GM18511 (cell line): ENCODE measurements at regions not wholly inside any gene's neighbourhood (a gene's known extent, or its start where the extent isn't known, plus 50 kb on each side); places are given as distances from the start of the nearest gene placed in this dataset.

ENCODE experiments used
- ATAC-seq: cut with Tn5 transposase; IDR thresholded peaks from one replicate; pipeline ENCODE4 v1.9.1; 2021; ENCODE audit warnings: mild to moderate bottlenecking, moderate library complexity; ENCODE audit not compliant: unreplicated experiment

- no peak for ATAC-seq
These were observed 1631.4 kb upstream of the TENM4 start for GRCh38 chr11:81072273-81072672.

DNA sequence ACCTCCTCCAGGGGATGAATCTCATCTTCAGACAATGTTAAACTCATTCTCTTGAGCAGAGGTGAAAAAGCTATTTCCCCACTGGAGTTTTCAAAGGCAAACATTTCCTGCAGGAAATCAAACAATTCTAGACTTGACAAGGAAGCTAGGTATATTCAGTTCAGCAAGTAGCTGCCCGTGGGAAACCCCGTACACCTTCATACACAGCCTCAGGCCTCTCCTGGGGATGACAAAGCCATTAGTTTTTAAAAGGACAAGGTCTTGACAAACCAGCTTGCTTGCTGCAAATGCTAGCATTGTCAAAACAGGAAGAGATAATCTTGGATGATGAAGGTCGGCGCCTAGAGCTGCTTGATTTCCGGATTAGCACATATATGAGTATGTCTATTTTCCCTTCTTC lies 1630.8 kb upstream of the TENM4 start:
- ATAC-seq = no peak

GRCh38 chr11:81070948-81071347 lies 1630.1 kb upstream of the TENM4 start:
- peak; percentile 94 for ATAC-seq

DNA sequence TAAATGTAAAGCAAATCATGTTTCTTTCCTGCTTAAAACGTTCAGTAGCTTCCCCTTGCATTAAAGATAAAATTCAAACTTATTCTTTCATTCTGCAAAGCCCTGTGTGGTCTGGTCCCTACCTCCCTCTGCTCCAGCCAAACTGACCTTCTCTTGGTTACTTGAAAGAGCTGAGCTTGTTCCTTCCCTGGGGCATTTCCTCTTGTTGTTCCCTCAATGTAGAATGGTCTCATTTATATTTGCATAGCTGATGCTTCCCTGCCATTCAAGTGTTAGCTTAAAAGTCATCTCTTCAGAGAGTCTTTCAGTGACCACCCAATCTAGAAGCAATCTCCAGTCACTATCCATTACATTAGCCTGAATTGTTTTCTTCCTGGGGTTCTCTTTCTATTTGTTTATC lies 1618.5 kb upstream of the TENM4 start:
- ATAC-seq = no peak

DNA sequence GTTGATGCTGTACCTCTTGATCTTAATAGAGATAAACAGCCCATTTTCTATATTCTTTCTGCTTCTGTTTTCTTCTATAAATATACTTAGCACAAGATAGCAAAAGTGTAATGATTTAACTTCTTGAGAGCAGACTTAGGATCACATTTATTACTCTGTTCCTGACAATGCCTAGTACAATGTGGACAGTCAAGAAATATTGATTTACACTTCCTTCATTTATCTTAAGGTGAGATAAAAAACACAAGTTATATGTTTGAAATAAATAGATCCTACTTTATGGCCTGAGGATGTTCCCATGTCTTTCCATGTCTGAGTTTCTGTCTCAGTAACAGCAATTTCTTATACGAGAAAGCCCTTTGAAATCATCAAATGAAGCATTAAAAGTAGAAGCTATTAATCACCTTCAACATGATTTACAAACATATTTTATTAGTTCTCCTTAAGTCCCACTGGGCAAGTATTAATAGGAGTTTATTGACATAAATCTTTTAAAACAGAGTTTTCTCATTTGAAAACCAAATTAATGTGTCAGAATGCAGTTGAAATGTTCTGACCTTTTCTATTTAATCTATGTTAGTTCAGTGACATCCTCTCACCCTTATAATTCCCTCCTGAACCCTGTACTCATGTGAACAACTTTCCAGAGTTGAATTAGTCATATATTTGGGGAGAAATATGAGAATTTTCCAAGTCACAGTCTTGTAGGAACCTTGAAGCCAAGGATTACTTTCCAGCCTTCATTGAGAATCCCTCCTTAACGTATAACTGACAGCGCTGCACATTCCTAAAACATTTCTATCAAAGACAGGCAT lies 1611.7 kb upstream of the TENM4 start:
- ATAC-seq = no peak

GRCh38 chr11:81039916-81040524 lies 1599.2 kb upstream of the TENM4 start:
- no peak for ATAC-seq

- ATAC-seq = no peak
These were observed 1595.5 kb upstream of the TENM4 start for GRCh38 chr11:81036168-81036870.

GRCh38 chr11:81033779-81034540 lies 1593.1 kb upstream of the TENM4 start:
- no peak for ATAC-seq

- ATAC-seq = no peak
These were observed 1592.1 kb upstream of the TENM4 start for GRCh38 chr11:81032906-81033305.

- no peak for ATAC-seq
These were observed 1589.4 kb upstream of the TENM4 start for GRCh38 chr11:81030186-81030585.

GRCh38 chr11:81026032-81026431 lies 1585.2 kb upstream of the TENM4 start:
- ATAC-seq = no peak

DNA sequence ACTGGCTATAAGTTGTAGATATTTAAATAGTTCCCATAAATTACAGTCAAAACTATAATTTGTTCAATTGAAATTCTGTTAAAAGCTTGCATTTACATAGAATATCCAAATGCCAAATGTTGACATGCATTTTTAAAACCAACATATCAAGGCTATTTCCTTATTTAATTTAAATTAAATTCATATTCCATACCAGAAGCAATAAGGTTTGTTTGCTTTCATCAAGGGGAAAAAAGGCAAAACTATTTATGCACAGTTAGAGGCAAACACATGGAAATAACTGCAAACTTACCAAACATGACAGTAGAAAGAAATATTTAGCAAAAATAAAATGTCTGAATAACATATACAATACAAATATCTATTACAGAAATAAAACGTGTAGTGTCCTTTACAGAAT lies 1581.2 kb upstream of the TENM4 start:
- ATAC-seq = no peak

GRCh38 chr11:81010631-81011030 lies 1569.8 kb upstream of the TENM4 start:
- ATAC-seq = no peak

DNA sequence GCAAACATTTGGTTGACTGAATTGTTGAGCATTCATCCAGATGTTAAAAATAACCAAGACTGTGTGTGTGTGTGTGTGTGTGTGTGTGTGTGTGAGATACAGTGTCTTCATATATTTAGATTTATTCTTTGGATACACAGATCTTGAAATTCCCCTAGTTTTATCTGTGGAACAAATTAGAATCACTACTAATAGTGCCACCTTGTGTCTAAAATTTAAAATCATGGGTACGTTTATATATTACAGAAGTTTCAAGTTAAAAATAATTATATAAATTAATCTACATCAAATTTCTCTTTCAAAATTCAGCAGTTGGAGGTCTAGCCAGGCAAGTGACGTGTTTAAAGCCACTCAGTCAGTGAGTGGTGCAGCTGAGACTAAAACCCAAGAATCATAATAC lies 1566.2 kb upstream of the TENM4 start:
- ATAC-seq = no peak

DNA sequence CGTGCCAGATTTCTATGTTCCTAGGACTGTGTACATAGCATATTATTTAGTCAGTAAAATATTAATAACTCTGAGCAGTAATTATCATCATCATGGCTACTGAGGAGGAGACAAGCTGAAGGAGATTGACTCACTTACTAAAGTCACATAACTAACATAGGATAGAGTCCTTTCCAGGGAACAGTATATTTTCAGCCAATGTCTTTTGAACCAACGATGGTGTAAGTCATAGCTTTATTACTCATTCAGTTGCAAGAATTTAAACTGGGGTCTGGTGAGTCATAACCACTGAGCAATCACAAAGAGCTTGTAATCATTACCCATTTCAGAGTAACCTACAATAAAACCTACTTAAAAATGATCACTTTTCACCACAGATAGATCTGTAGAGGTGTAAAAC lies 1564.8 kb upstream of the TENM4 start:
- ATAC-seq = peak; percentile 85

DNA sequence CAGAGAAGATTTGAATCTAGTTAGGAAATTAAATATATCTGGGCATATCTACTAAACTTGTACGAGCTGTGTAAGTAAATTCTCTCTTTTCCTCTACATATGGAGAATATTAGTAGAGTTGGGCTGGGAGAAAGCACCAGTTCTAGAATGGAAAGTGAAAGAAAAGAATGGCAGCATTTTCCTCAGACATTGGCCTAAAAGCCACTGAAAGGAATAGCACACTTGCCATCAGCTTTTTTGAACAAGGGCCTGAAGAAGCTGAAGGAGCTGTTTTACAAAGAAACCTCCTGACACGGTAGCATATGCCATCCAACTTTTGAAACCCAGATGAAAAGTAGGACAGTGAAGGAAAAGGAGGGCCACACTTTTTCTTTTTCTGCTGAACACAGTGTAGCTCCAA lies 1563.7 kb upstream of the TENM4 start:
- ATAC-seq = no peak

GRCh38 chr11:81002374-81002773 lies 1561.5 kb upstream of the TENM4 start:
- ATAC-seq = no peak

GRCh38 chr11:81000735-81001134 lies 1559.9 kb upstream of the TENM4 start:
- no peak for ATAC-seq

DNA sequence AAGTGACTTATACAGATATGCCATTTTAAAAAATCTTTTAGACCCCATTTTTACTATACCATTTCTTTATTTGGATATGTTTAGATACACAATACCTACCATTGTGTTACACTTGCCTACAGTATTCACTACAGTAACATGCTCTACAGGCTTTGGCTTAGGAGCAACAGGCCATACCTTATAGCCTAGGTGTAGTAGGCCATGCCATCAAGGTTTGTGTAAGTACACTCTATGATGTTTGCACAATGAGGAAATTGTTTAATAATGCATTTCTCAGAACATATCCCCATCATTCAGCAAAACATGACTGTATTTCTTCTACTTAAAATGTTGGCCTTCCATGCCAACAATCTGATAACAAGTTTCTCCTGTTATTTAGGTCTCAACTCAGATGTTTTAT lies 1559.5 kb upstream of the TENM4 start:
- ATAC-seq = no peak

GRCh38 chr11:80995523-80995922 lies 1554.7 kb upstream of the TENM4 start:
- ATAC-seq = no peak

- no peak for ATAC-seq
These were observed 1552.7 kb upstream of the TENM4 start for GRCh38 chr11:80993536-80993935.
